GM06990 (cell line): ENCODE measurements at regions not wholly inside any gene's neighbourhood (a gene's known extent, or its start where the extent isn't known, plus 50 kb on each side); places are given as distances from the start of the nearest gene placed in this dataset.

Source experiments
- DNase-seq: peaks from one replicate; pipeline ENCODE4 v3.0.0-alpha.2; 2011; ENCODE audit not compliant: insufficient read length; ENCODE audit errors: extremely low read depth
- H3K27me3 ChIP-seq: replicated peaks from 2 replicates; pipeline ENCODE4 v1.6.0; 2011; ENCODE audit warnings: low read length; ENCODE audit not compliant: control insufficient read depth, insufficient read depth
- H3K36me3 ChIP-seq: 2 replicates; pipeline ENCODE4 v1.5.1; 2011; ENCODE audit warnings: low read length; ENCODE audit not compliant: control insufficient read depth, insufficient read depth
- H3K4me3 ChIP-seq: replicated peaks from 2 replicates; pipeline ENCODE4 v1.5.1; 2011; ENCODE audit warnings: low read depth, mild to moderate bottlenecking, control low read depth, low read length
- TF ChIP-seq, protein P1 (sequence below): IDR thresholded peaks from 2 replicates; pipeline ENCODE4 v1.5.1; 2011; ENCODE audit warnings: low read length, control low read depth, mild to moderate bottlenecking, inconsistent platforms; ENCODE audit not compliant: insufficient read depth, poor library complexity, severe bottlenecking

DNA sequence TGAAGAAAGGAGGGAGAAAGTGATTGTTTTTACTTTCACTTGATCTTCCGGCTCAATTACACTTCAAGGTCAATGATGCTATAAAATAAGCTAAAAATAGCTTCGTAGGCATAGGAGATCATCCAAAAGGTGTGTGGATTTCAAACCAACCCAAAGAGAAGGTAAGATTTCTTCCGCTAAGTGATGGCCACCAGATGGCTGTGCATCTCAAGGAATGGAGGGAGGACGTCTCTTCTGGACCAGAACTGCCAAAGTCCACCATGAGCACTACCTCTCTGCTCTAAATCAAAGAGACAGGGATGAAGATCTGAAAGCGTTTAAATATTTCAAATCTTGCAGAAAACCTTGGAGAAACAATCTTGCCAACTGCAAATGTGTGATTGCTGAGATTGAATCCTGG, 199.1 kb upstream of the ZPLD1 start:
- no peaks in the 10 kb centered on the region for H3K36me3 ChIP-seq
- DNase-seq: no peak
- TF ChIP-seq, protein P1, sequence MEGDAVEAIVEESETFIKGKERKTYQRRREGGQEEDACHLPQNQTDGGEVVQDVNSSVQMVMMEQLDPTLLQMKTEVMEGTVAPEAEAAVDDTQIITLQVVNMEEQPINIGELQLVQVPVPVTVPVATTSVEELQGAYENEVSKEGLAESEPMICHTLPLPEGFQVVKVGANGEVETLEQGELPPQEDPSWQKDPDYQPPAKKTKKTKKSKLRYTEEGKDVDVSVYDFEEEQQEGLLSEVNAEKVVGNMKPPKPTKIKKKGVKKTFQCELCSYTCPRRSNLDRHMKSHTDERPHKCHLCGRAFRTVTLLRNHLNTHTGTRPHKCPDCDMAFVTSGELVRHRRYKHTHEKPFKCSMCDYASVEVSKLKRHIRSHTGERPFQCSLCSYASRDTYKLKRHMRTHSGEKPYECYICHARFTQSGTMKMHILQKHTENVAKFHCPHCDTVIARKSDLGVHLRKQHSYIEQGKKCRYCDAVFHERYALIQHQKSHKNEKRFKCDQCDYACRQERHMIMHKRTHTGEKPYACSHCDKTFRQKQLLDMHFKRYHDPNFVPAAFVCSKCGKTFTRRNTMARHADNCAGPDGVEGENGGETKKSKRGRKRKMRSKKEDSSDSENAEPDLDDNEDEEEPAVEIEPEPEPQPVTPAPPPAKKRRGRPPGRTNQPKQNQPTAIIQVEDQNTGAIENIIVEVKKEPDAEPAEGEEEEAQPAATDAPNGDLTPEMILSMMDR: peak; percentile 22
- H3K4me3 ChIP-seq: no peak overlapping the region
- H3K27me3 ChIP-seq: no peaks in the 10 kb centered on the region

DNA sequence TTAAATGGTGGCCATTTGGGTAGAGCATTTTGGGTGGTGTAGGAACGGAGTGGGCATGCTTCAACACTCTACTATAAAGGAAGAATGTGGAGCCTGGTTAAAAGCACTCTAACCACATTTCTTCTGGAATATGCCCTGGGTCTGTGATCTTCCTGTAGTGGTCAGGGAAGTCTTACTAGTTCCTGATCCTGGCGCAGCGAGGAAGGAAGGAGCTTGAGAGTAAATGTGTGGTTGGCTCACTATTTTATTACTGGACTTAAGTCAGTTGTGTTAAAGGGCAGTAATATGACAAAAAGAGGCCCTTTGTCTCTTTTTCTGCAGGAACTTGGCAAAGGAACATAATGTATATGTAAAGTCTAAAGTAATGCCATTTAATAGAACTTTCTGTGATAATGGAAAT, 197.6 kb upstream of the ZPLD1 start:
- Histone ChIP-seq H3K27me3 (no peaks in the 10 kb centered on the region), H3K4me3 (no peak overlapping the region), H3K36me3 (no peaks in the 10 kb centered on the region)
- TF ChIP-seq, protein P1: no peak
- DNase-seq: no peak

- Histone ChIP-seq H3K36me3 (no peaks in the 10 kb centered on the region), H3K27me3 (no peaks in the 10 kb centered on the region), H3K4me3 (no peak overlapping the region)
- DNase-seq: no peak
- TF ChIP-seq, protein P1: no peak
These were observed 197.0 kb upstream of the ZPLD1 start for GRCh38 chr3:102237838-102238237.

GRCh38 chr3:102238362-102238761, 196.5 kb upstream of the ZPLD1 start:
- no peak overlapping the region for H3K4me3 ChIP-seq
- no peaks in the 10 kb centered on the region for H3K27me3 ChIP-seq
- TF ChIP-seq, protein P1: no peak
- DNase-seq: no peak
- H3K36me3 ChIP-seq: no peaks in the 10 kb centered on the region

DNA sequence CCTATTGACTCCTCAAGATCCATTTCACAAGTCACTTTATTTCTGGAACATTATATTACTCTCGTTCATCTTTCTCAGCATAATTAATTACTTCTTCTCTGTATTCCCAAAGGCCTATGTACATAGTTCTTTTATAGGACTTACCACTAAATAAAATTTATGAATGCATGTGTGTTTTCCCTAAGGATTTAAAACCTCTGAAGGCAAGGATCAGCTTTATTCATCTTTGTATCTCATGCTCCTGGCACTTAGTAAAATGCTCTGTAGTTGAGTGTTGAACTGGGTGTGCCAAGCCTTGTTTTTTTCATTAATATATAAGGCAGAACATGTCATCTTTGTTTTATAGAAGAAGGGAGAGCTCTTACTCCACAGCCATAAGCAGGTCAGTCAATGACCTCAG, 194.1 kb upstream of the ZPLD1 start:
- no peak overlapping the region for H3K4me3 ChIP-seq

More for the DNA sequence above, 194.1 kb upstream of the ZPLD1 start:
- DNase-seq: no peak
- TF ChIP-seq, protein P1: no peak
- H3K36me3 ChIP-seq: no peaks in the 10 kb centered on the region
- H3K27me3 ChIP-seq: no peaks in the 10 kb centered on the region
